ENCODE measurements at regions not wholly inside any gene's neighbourhood (a gene's known extent, or its start where the extent isn't known, plus 50 kb on each side); places are given as distances from the start of the nearest gene placed in this dataset.

DNA sequence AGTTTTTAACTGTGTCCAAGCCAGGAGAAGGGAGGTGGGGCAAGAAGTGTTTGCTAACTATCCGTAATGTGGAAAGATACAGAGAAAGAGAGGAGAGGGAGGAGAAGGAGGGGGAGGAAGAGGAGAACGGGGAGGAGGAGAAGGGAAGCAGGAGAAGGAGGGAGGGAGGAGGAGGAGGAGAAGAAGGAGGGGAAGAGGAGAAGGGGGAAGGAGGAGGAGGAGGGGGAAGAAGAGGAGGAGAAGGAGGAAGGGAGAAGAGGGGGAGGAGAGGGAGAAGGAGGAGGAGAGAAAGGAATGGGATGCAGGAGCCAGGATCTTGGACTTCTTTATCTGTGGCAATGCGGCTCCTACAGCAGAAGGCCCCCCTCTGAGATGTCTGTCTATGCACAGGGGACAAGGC is 510.3 kb upstream of the CCDC196 start:
- TF ChIP-seq CTCF (IDR thresholded peaks at IDR 0.05) = no peak
- no peak for TF ChIP-seq EZH2phosphoT487 (IDR thresholded peaks at IDR 0.05)
- no peak for TF ChIP-seq EZH2 (IDR thresholded peaks at IDR 0.05)
- no peak overlapping the region for H2AFZ ChIP-seq (replicated peaks)
- Mint-ChIP-seq H3K9me3 (peaks cover 17% of the 10 kb centered on the region), H3K36me3 (no peaks in the 10 kb centered on the region), H3K4me3 (no peak overlapping the region), H3K4me1 (peaks cover 10% of the 10 kb centered on the region), H3K27ac (no peak overlapping the region), H3K27me3 (ENCODE audit: insufficient read depth, low read depth) (peaks cover 2% of the 10 kb centered on the region)
- no peaks in the 10 kb centered on the region for H3F3A ChIP-seq (ENCODE audit: low read depth)
- DNase-seq (ENCODE audit: low spot score) = no peak
- H3K9me3 ChIP-seq (ENCODE audit: low read depth) = no peaks in the 10 kb centered on the region
- no peaks in the 10 kb centered on the region for H3K79me2 ChIP-seq (ENCODE audit: low read depth)
- no peak overlapping the region for H3K9ac ChIP-seq
- no peak overlapping the region for H3K4me2 ChIP-seq
- no peaks in the 10 kb centered on the region for H3K36me3 ChIP-seq
- no peaks in the 10 kb centered on the region for H3K27me3 ChIP-seq
- no peak overlapping the region for H3K27ac ChIP-seq
- H3K4me3 ChIP-seq = no peak overlapping the region
- H3K4me1 ChIP-seq = peaks cover 23% of the 10 kb centered on the region
- no peaks in the 10 kb centered on the region for H4K20me1 ChIP-seq (ENCODE audit: low read depth)

- Histone ChIP-seq H3K27me3 (no peaks in the 10 kb centered on the region), H2AFZ (replicated peaks) (no peak overlapping the region), H3K79me2 (ENCODE audit: low read depth) (no peaks in the 10 kb centered on the region), H3F3A (ENCODE audit: low read depth) (peaks cover 5% of the 10 kb centered on the region), H3K4me3 (no peak overlapping the region), H3K9me3 (ENCODE audit: low read depth) (no peaks in the 10 kb centered on the region), H3K4me1 (peaks cover 28% of the 10 kb centered on the region), H4K20me1 (ENCODE audit: low read depth) (no peaks in the 10 kb centered on the region), H3K27ac (no peak overlapping the region), H3K36me3 (no peaks in the 10 kb centered on the region), H3K9ac (no peak overlapping the region), H3K4me2 (no peak overlapping the region)
- Mint-ChIP-seq H3K27me3 (ENCODE audit: insufficient read depth, low read depth) (peaks cover 2% of the 10 kb centered on the region), H3K27ac (no peak overlapping the region), H3K9me3 (peaks cover 17% of the 10 kb centered on the region), H3K4me1 (peaks cover 10% of the 10 kb centered on the region), H3K4me3 (no peak overlapping the region), H3K36me3 (no peaks in the 10 kb centered on the region)
- no peak for DNase-seq (ENCODE audit: low spot score)
- TF ChIP-seq EZH2phosphoT487 (IDR thresholded peaks at IDR 0.05) (no peak), CTCF (IDR thresholded peaks at IDR 0.05) (no peak), EZH2 (IDR thresholded peaks at IDR 0.05) (no peak)
These were observed 509.3 kb upstream of the CCDC196 start for GRCh38 chr14:65976761-65977404.

DNA sequence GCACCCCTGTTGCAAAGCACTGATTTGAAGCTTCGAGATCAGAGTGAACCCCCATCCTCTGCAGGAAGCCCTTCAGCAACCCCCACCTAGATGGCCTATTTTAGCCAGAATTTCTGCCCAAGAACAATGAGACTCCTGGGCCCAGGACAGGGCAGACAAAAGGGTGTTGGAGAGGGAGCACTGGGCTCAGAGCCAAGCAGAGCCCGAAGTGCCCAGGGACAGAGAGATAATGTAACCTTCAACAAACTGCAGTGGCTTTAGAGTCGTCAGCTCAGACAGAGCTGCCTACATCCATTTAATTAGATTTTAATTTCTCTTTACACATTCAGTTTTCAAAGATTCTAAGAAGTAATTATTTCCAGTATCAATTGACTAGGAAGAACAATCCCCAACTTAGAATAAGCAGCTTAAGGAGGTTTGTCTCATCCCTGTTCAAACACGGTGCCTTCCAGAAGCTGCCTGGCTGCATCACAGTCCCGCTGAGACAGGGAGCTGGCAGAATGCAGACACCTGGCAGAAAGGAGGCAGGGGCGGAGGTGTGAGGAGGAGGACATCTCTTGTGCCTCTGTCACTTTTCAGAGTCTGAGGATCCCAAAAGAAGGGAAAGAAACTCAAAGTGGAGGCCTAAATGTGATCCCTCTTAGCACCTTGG is 504.9 kb upstream of the CCDC196 start:
- H3K4me3 ChIP-seq = no peak overlapping the region
- H4K20me1 ChIP-seq (ENCODE audit: low read depth) = no peaks in the 10 kb centered on the region
- H3K36me3 ChIP-seq = no peaks in the 10 kb centered on the region
- H3K27ac ChIP-seq = no peak overlapping the region
- peaks cover 17% of the 10 kb centered on the region for H3K9me3 Mint-ChIP-seq
- DNase-seq (ENCODE audit: low spot score) = peak; percentile 42
- H2AFZ ChIP-seq (replicated peaks) = no peak overlapping the region
- TF ChIP-seq EZH2 (IDR thresholded peaks at IDR 0.05) (no peak), CTCF (IDR thresholded peaks at IDR 0.05) (no peak), EZH2phosphoT487 (IDR thresholded peaks at IDR 0.05) (no peak)
- H3K36me3 Mint-ChIP-seq = no peaks in the 10 kb centered on the region
- H3K27me3 ChIP-seq = no peaks in the 10 kb centered on the region
- H3K27me3 Mint-ChIP-seq (ENCODE audit: insufficient read depth, low read depth) = peaks cover 2% of the 10 kb centered on the region
- H3K9ac ChIP-seq = no peak overlapping the region
- H3K9me3 ChIP-seq (ENCODE audit: low read depth) = no peaks in the 10 kb centered on the region
- H3K4me1 ChIP-seq = peaks cover 11% of the 10 kb centered on the region
- H3K79me2 ChIP-seq (ENCODE audit: low read depth) = no peaks in the 10 kb centered on the region
- no peak overlapping the region for H3K27ac Mint-ChIP-seq
- H3F3A ChIP-seq (ENCODE audit: low read depth) = peaks cover 5% of the 10 kb centered on the region
- no peak overlapping the region for H3K4me3 Mint-ChIP-seq
- peak overlapping the region; percentile 14 for H3K4me2 ChIP-seq
- peaks cover 4% of the 10 kb centered on the region for H3K4me1 Mint-ChIP-seq

Data from neural progenitor cell (in vitro differentiated cells).